Liver (tissue), 8 donors: ENCODE measurements at regions not wholly inside any gene's neighbourhood (a gene's known extent, or its start where the extent isn't known, plus 50 kb on each side); places are given as distances from the start of the nearest gene placed in this dataset.

Source experiments
- DNase-seq: peaks from one replicate; pipeline ENCODE4 v3.0.0-alpha.2; 2017; ENCODE audit warnings: low spot score
- H3K27ac ChIP-seq, 2 donors: one replicate each; pipeline ENCODE4 v1.7.0; 2013; ENCODE audit warnings: inconsistent platforms in 2 of 2, low read length in 2 of 2, control low read depth in 1 of 2, low read depth in 1 of 2, mild to moderate bottlenecking in 1 of 2
- H3K27me3 ChIP-seq, 4 donors: one replicate each; pipeline versions ENCODE4 v1.6.1 to v1.7.0; 2013; ENCODE audit warnings: low read length in 3 of 4, inconsistent platforms in 1 of 4, mild to moderate bottlenecking in 1 of 4, moderate library complexity in 1 of 4; ENCODE audit not compliant: control insufficient read depth in 4 of 4, insufficient read depth in 4 of 4
- H3K36me3 ChIP-seq, 4 donors: one replicate each; pipeline versions ENCODE4 v1.6.1 to v1.7.0; 2013; ENCODE audit warnings: low read length in 3 of 4, mild to moderate bottlenecking in 3 of 4, low read depth in 1 of 4, moderate library complexity in 1 of 4; ENCODE audit not compliant: control insufficient read depth in 4 of 4, insufficient read depth in 3 of 4
- H3K4me1 ChIP-seq, 4 donors: one replicate each; pipeline versions ENCODE4 v1.6.1 to v1.7.0; 2013; ENCODE audit warnings: low read length in 3 of 4, mild to moderate bottlenecking in 3 of 4, moderate library complexity in 1 of 4; ENCODE audit not compliant: control insufficient read depth in 4 of 4, insufficient read depth in 4 of 4
- H3K4me3 ChIP-seq, 3 donors: one replicate each; pipeline versions ENCODE4 v1.6.1 to v1.7.0; 2013; ENCODE audit warnings: low read length in 3 of 3, control low read depth in 1 of 3, low read depth in 1 of 3, mild to moderate bottlenecking in 1 of 3
- H3K9ac ChIP-seq, 2 donors: one replicate each; pipeline ENCODE4 v1.7.0; 2013; ENCODE audit warnings: low read length in 2 of 2, mild to moderate bottlenecking in 2 of 2, moderate library complexity in 2 of 2, control low read depth in 1 of 2, low read depth in 1 of 2
- H3K9me3 ChIP-seq, 4 donors: one replicate each; pipeline versions ENCODE4 v1.6.1 to v1.7.0; 2013; ENCODE audit warnings: low read length in 3 of 4; ENCODE audit not compliant: control insufficient read depth in 4 of 4
- ATF3 ChIP-seq: IDR thresholded peaks from 2 replicates; pipeline ENCODE4 v1.6.1; 2016; ENCODE audit warnings: antibody characterized with exemption
- CTCF ChIP-seq: fragments of 150-350 bp; IDR thresholded peaks from 2 replicates; pipeline ENCODE4 v1.5.1; 2017; ENCODE audit warnings: improper control_type of control experiment, low read depth, low read length; ENCODE audit not compliant: missing input control
- EGR1 ChIP-seq, 2 donors: IDR thresholded peaks; 2 replicates each; pipeline ENCODE4 v1.6.1; 2016 to 2018; ENCODE audit warnings: antibody characterized with exemption in 2 of 2, low read depth in 2 of 2
- FOXA1 ChIP-seq: IDR thresholded peaks from 2 replicates; pipeline ENCODE4 v1.6.1; 2016; ENCODE audit warnings: antibody characterized with exemption
- FOXA2 ChIP-seq: IDR thresholded peaks from 2 replicates; pipeline ENCODE4 v1.6.1; 2016; ENCODE audit warnings: antibody characterized with exemption
- GABPA ChIP-seq, 2 donors: IDR thresholded peaks in 1 of 2; conservative IDR thresholded peaks in 1 of 2; 2 replicates each; pipeline ENCODE4 v1.6.1; 2016; ENCODE audit warnings: antibody characterized with exemption in 2 of 2, mild to moderate bottlenecking in 1 of 2, moderate library complexity in 1 of 2
- HNF4A ChIP-seq, 2 donors: conservative IDR thresholded peaks; 2 replicates each; pipeline ENCODE4 v1.6.1; 2016; ENCODE audit warnings: antibody characterized with exemption in 2 of 2, mild to moderate bottlenecking in 2 of 2
- HNF4G ChIP-seq: IDR thresholded peaks from 2 replicates; pipeline ENCODE4 v1.6.1; 2016; ENCODE audit warnings: antibody characterized with exemption
- JUND ChIP-seq, 2 donors: IDR thresholded peaks; 2 replicates each; pipeline ENCODE4 v1.6.1; 2016; ENCODE audit warnings: antibody characterized with exemption in 2 of 2
- NR2F2 ChIP-seq: IDR thresholded peaks from 2 replicates; pipeline ENCODE4 v1.6.1; 2016; ENCODE audit warnings: antibody characterized with exemption
- RAD21 ChIP-seq, 2 donors: IDR thresholded peaks; 2 replicates each; pipeline ENCODE4 v1.6.1; 2016; ENCODE audit warnings: antibody characterized with exemption in 2 of 2, mild to moderate bottlenecking in 2 of 2
- REST ChIP-seq: IDR thresholded peaks from 2 replicates; pipeline ENCODE4 v1.6.1; 2016; ENCODE audit warnings: antibody characterized with exemption, mild to moderate bottlenecking
- RXRA ChIP-seq, 2 donors: IDR thresholded peaks; 2 replicates each; pipeline ENCODE4 v1.6.1; 2017 to 2018; ENCODE audit warnings: antibody characterized with exemption in 2 of 2, mild to moderate bottlenecking in 1 of 2
- SP1 ChIP-seq: IDR thresholded peaks from 2 replicates; pipeline ENCODE4 v1.6.1; 2018; ENCODE audit warnings: antibody characterized with exemption, mild to moderate bottlenecking
- TAF1 ChIP-seq: conservative IDR thresholded peaks from 2 replicates; pipeline ENCODE4 v1.6.1; 2016; ENCODE audit warnings: antibody characterized with exemption, mild to moderate bottlenecking
- YY1 ChIP-seq: IDR thresholded peaks from 2 replicates; pipeline ENCODE4 v1.6.1; 2016; ENCODE audit warnings: antibody characterized with exemption, mild to moderate bottlenecking
- ZBTB33 ChIP-seq: IDR thresholded peaks from 2 replicates; pipeline ENCODE4 v1.6.1; 2016; ENCODE audit warnings: antibody characterized with exemption
- WGBS: extraction: QIAGEN DNeasy Blood & Tissue Kit; methylation state at CpG from one replicate; pipeline ENCODE4 v1.1.7; 2013; 5-methylcytosine and 5-hydroxymethylcytosine counted together
- TF ChIP-seq, protein P1 (sequence below): IDR thresholded peaks from 2 replicates; pipeline ENCODE4 v1.6.1; 2016; ENCODE audit warnings: antibody characterized with exemption
- donor health status: healthy.
- donor health status: healthy.
- donor health status: healthy.
- donor health status: healthy.
- donor health status: healthy.

DNA sequence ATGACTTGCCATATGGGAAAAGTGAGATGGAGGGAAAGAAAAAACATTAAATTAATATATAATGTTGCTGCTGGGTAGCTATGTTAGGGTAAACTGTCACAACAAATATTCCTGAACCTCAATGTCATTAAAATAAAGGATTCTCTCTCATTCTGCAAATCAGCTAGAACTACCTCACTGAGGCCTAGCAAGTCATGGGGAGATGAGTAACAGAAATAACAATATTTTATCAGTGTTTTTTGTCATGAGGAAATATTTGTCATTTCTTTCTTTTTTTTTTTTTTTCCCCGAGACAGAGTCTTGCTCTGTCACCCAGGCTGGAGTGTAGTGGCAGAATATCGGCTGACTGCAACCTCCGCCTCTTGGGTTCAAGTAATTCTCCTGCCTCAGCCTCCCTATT lies 1282.3 kb upstream of the NRXN1 start:
- Histone ChIP-seq H3K4me1 (no peaks in the 10 kb centered on the region), H3K36me3 (no peaks in the 10 kb centered on the region), H3K4me3 (no peak overlapping the region), H3K9me3 (no peaks in the 10 kb centered on the region), H3K9ac (no peak overlapping the region), H3K27me3 (peaks cover 0 to 2% (median 0%) of the 10 kb centered on the region in 4 donors), H3K27ac (no peak overlapping the region)
- WGBS, result 96% methylated on average over 3 of the region's 3 CpGs
- no peak for DNase-seq
- TF ChIP-seq HNF4A (conservative IDR thresholded peaks at IDR 0.05) (no peak), NR2F2 (no peak), RAD21 (IDR thresholded peaks at IDR 0.05) (no peak), SP1 (no peak), TAF1 (no peak), YY1 (no peak), ATF3 (no peak), FOXA1 (no peak), ZBTB33 (no peak), HNF4G (no peak), RXRA (IDR thresholded peaks at IDR 0.05) (no peak), EGR1 (IDR thresholded peaks at IDR 0.05; ENCODE audit: low read depth in 2 of 2) (no peak), CTCF (no peak), GABPA (IDR thresholded peaks at IDR 0.05 in 1 of 2, conservative IDR thresholded peaks at IDR 0.05 in 1 of 2) (no peak), REST (no peak), JUND (IDR thresholded peaks at IDR 0.05) (no peak), FOXA2 (no peak)
- TF ChIP-seq, protein P1, sequence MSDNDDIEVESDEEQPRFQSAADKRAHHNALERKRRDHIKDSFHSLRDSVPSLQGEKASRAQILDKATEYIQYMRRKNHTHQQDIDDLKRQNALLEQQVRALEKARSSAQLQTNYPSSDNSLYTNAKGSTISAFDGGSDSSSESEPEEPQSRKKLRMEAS, result no peak

GRCh38 chr2:52312486-52312885 lies 1280.6 kb upstream of the NRXN1 start:
- no peaks in the 10 kb centered on the region for H3K4me1 ChIP-seq
- H3K27me3 ChIP-seq, result peaks cover 0 to 2% (median 0%) of the 10 kb centered on the region in 4 donors
- no peak overlapping the region for H3K27ac ChIP-seq
- WGBS, result 87% methylated on average over 2 of the region's 2 CpGs
- no peak overlapping the region for H3K4me3 ChIP-seq
- H3K9me3 ChIP-seq, result no peaks in the 10 kb centered on the region
- H3K36me3 ChIP-seq, result no peaks in the 10 kb centered on the region
- H3K9ac ChIP-seq, result no peak overlapping the region
- DNase-seq, result no peak
- TF ChIP-seq ZBTB33, result no peak
- no peak for TF ChIP-seq JUND (IDR thresholded peaks at IDR 0.05)
- no peak for TF ChIP-seq REST
- no peak for TF ChIP-seq HNF4A (conservative IDR thresholded peaks at IDR 0.05)
- no peak for TF ChIP-seq TAF1
- TF ChIP-seq EGR1 (IDR thresholded peaks at IDR 0.05; ENCODE audit: low read depth in 2 of 2), result no peak
- TF ChIP-seq, protein P1, result no peak
- TF ChIP-seq NR2F2, result no peak
- TF ChIP-seq HNF4G, result no peak
- no peak for TF ChIP-seq FOXA2
- TF ChIP-seq RXRA (IDR thresholded peaks at IDR 0.05), result no peak
- no peak for TF ChIP-seq GABPA (IDR thresholded peaks at IDR 0.05 in 1 of 2, conservative IDR thresholded peaks at IDR 0.05 in 1 of 2)
- no peak for TF ChIP-seq SP1
- no peak for TF ChIP-seq YY1
